ENCODE measurements at regions not wholly inside any gene's neighbourhood (a gene's known extent, or its start where the extent isn't known, plus 50 kb on each side); places are given as distances from the start of the nearest gene placed in this dataset.

GRCh38 chr13:33405371-33405770 lies 119.8 kb upstream of the STARD13 start:
- TF ChIP-seq POLR2A (IDR thresholded peaks at IDR 0.05) (no peak), EP300 (IDR thresholded peaks at IDR 0.05) (no peak)
- TF ChIP-seq, protein P1, sequence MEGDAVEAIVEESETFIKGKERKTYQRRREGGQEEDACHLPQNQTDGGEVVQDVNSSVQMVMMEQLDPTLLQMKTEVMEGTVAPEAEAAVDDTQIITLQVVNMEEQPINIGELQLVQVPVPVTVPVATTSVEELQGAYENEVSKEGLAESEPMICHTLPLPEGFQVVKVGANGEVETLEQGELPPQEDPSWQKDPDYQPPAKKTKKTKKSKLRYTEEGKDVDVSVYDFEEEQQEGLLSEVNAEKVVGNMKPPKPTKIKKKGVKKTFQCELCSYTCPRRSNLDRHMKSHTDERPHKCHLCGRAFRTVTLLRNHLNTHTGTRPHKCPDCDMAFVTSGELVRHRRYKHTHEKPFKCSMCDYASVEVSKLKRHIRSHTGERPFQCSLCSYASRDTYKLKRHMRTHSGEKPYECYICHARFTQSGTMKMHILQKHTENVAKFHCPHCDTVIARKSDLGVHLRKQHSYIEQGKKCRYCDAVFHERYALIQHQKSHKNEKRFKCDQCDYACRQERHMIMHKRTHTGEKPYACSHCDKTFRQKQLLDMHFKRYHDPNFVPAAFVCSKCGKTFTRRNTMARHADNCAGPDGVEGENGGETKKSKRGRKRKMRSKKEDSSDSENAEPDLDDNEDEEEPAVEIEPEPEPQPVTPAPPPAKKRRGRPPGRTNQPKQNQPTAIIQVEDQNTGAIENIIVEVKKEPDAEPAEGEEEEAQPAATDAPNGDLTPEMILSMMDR (IDR thresholded peaks at IDR 0.05), result no peak

Measured in ovary (tissue), 3 donors.